Type B pancreatic cell (in vitro differentiated cells): ENCODE measurements at regions not wholly inside any gene's neighbourhood (a gene's known extent, or its start where the extent isn't known, plus 50 kb on each side); places are given as distances from the start of the nearest gene placed in this dataset.

Experiments used
- DNase-seq: peaks from one replicate; pipeline ENCODE4 v3.0.0; 2021; ENCODE audit warnings: mixed read lengths; ENCODE audit not compliant: unreplicated experiment; ENCODE audit errors: extremely low spot score
- H3K27ac Mint-ChIP-seq: 2 replicates; pipeline ENCODE4 v1.8.0; 2021; ENCODE audit warnings: mild to moderate bottlenecking, mixed read lengths
- H3K27me3 Mint-ChIP-seq: 2 replicates; pipeline ENCODE4 v1.8.0; 2021; ENCODE audit warnings: mixed read lengths
- H3K36me3 Mint-ChIP-seq: 2 replicates; pipeline ENCODE4 v1.8.0; 2021; ENCODE audit warnings: mixed read lengths
- H3K4me1 Mint-ChIP-seq: one replicate; pipeline ENCODE4 v1.8.0; 2021; ENCODE audit warnings: mixed read lengths; ENCODE audit not compliant: unreplicated experiment
- H3K4me3 Mint-ChIP-seq: 2 replicates; pipeline ENCODE4 v1.8.0; 2021; ENCODE audit warnings: mild to moderate bottlenecking, mixed read lengths
- H3K9me3 Mint-ChIP-seq: 2 replicates; pipeline ENCODE4 v1.8.0; 2021; ENCODE audit warnings: mixed read lengths
- TF ChIP-seq, protein P1 (sequence below): fragments of 200-600 bp; sonication (generic); conservative IDR thresholded peaks from 2 replicates; pipeline ENCODE4 v1.5.0; 2021; ENCODE audit warnings: antibody characterized with exemption, mild to moderate bottlenecking

- Mint-ChIP-seq H3K9me3 (peaks cover 13% of the 10 kb centered on the region), H3K36me3 (no peaks in the 10 kb centered on the region), H3K4me1 (no peaks in the 10 kb centered on the region), H3K4me3 (no peak overlapping the region), H3K27me3 (no peaks in the 10 kb centered on the region), H3K27ac (no peak overlapping the region)
- no peak for DNase-seq
- TF ChIP-seq, protein P1, sequence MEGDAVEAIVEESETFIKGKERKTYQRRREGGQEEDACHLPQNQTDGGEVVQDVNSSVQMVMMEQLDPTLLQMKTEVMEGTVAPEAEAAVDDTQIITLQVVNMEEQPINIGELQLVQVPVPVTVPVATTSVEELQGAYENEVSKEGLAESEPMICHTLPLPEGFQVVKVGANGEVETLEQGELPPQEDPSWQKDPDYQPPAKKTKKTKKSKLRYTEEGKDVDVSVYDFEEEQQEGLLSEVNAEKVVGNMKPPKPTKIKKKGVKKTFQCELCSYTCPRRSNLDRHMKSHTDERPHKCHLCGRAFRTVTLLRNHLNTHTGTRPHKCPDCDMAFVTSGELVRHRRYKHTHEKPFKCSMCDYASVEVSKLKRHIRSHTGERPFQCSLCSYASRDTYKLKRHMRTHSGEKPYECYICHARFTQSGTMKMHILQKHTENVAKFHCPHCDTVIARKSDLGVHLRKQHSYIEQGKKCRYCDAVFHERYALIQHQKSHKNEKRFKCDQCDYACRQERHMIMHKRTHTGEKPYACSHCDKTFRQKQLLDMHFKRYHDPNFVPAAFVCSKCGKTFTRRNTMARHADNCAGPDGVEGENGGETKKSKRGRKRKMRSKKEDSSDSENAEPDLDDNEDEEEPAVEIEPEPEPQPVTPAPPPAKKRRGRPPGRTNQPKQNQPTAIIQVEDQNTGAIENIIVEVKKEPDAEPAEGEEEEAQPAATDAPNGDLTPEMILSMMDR: no peak
These were observed 665.4 kb downstream of the METTL15 start for GRCh38 chr11:28773606-28774005.

DNA sequence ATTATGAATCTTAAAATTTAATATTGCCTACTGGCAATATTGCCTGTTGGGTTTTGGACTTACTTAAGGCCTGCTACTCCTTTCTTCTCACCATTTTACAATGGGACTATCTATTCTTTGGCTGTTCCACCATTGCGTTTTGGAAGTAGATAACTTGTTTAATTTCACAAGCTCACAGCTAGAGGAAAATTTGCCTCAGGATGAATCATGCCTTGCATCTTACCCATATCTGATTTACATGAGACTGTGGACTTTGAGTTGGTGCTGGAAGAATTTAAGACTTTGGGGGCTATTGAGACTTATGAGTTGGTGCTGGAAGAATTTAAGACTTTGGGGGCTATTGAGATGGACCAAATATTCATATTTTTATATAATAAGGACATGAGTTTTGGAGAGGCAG, 662.6 kb downstream of the METTL15 start:
- peaks cover 13% of the 10 kb centered on the region for H3K9me3 Mint-ChIP-seq
- no peaks in the 10 kb centered on the region for H3K27me3 Mint-ChIP-seq
- H3K4me1 Mint-ChIP-seq: no peaks in the 10 kb centered on the region
- H3K36me3 Mint-ChIP-seq: no peaks in the 10 kb centered on the region
- H3K27ac Mint-ChIP-seq: no peak overlapping the region
- no peak for DNase-seq
- TF ChIP-seq, protein P1: no peak
- no peak overlapping the region for H3K4me3 Mint-ChIP-seq

DNA sequence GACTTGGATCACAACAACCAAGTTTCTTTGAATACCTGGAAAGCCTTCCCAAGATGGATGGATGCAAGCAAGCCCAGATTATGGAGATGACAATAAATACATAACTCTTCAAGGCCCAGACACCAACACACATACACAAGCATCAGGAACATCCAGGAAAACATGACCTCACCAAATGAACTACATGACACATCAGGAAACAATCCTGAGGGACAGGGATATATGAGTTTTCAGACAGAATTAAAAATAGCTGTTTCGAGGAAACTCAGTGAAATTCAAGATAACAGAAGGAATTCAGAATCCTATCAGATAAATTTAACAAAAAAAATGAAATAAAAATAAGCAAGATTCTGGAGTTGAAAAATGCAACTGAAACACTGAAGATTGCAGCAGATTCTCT, 659.4 kb downstream of the METTL15 start:
- Mint-ChIP-seq H3K4me3 (no peak overlapping the region), H3K27ac (no peak overlapping the region), H3K4me1 (no peaks in the 10 kb centered on the region), H3K9me3 (peaks cover 5% of the 10 kb centered on the region), H3K27me3 (no peaks in the 10 kb centered on the region), H3K36me3 (no peaks in the 10 kb centered on the region)
- TF ChIP-seq, protein P1: no peak
- no peak for DNase-seq

- Mint-ChIP-seq H3K4me3 (no peak overlapping the region), H3K4me1 (peaks cover 8% of the 10 kb centered on the region), H3K27ac (no peak overlapping the region), H3K9me3 (peaks cover 5% of the 10 kb centered on the region), H3K27me3 (no peaks in the 10 kb centered on the region), H3K36me3 (no peaks in the 10 kb centered on the region)
- no peak for DNase-seq
- TF ChIP-seq, protein P1: no peak
These were observed 655.7 kb downstream of the METTL15 start for GRCh38 chr11:28763876-28764275.

DNA sequence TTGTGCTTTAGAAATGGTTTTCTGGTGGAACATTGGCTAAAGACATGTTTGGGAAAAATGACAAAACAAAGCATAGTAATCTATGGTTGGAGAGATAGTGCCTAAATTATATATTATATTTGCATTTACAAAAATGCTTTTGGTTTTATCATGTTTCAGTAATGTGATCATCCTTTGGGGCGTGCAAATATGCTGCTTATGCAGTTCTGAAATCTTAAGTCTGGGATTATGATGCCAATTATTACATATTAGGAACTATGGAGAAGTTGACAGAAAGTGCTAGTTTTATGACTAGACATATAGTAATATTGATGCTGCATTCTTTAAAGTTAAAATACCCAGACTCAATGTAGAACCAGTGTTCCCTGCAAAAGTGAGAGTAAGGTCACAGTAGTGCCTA, 655.0 kb downstream of the METTL15 start:
- Mint-ChIP-seq H3K27ac (no peak overlapping the region), H3K4me1 (peaks cover 8% of the 10 kb centered on the region), H3K36me3 (no peaks in the 10 kb centered on the region), H3K9me3 (peaks cover 5% of the 10 kb centered on the region), H3K4me3 (no peak overlapping the region), H3K27me3 (no peaks in the 10 kb centered on the region)
- TF ChIP-seq, protein P1: no peak
- no peak for DNase-seq
